Amniotic epithelial cell (primary cell): ENCODE measurements at regions not wholly inside any gene's neighbourhood (a gene's known extent, or its start where the extent isn't known, plus 50 kb on each side); places are given as distances from the start of the nearest gene placed in this dataset.

Experiments
- DNase-seq: peaks from one replicate; pipeline ENCODE4 v3.0.0-alpha.2; 2010; ENCODE audit warnings: low read depth

GRCh38 chr19:31501427-31502195 is 152.4 kb upstream of the TSHZ3 start:
- no peak for DNase-seq

GRCh38 chr19:31502536-31503170 is 153.4 kb upstream of the TSHZ3 start:
- DNase-seq, result no peak

GRCh38 chr19:31503211-31503610 is 154.0 kb upstream of the TSHZ3 start:
- no peak for DNase-seq

- DNase-seq, result no peak
These were observed 155.0 kb upstream of the TSHZ3 start for GRCh38 chr19:31504221-31504620.

- no peak for DNase-seq
These were observed 156.3 kb upstream of the TSHZ3 start for GRCh38 chr19:31505596-31505910.

GRCh38 chr19:31506102-31506501 is 156.9 kb upstream of the TSHZ3 start:
- no peak for DNase-seq

GRCh38 chr19:31510635-31511034 is 161.4 kb upstream of the TSHZ3 start:
- no peak for DNase-seq

GRCh38 chr19:31511098-31511497 is 161.9 kb upstream of the TSHZ3 start:
- DNase-seq, result no peak

- no peak for DNase-seq
These were observed 162.5 kb upstream of the TSHZ3 start for GRCh38 chr19:31511696-31512095.

GRCh38 chr19:31512181-31512970 is 163.1 kb upstream of the TSHZ3 start:
- no peak for DNase-seq

- DNase-seq, result no peak
These were observed 164.6 kb upstream of the TSHZ3 start for GRCh38 chr19:31513841-31514240.

GRCh38 chr19:31515931-31516330 is 166.7 kb upstream of the TSHZ3 start:
- DNase-seq, result no peak

GRCh38 chr19:31516756-31517155 is 167.5 kb upstream of the TSHZ3 start:
- no peak for DNase-seq

GRCh38 chr19:31517224-31518180 is 168.3 kb upstream of the TSHZ3 start:
- no peak for DNase-seq

- no peak for DNase-seq
These were observed 169.2 kb upstream of the TSHZ3 start for GRCh38 chr19:31518216-31519020.

- no peak for DNase-seq
These were observed 170.0 kb upstream of the TSHZ3 start for GRCh38 chr19:31519256-31519655.

GRCh38 chr19:31519908-31520307 is 170.7 kb upstream of the TSHZ3 start:
- DNase-seq, result no peak

GRCh38 chr19:31520633-31521032 is 171.4 kb upstream of the TSHZ3 start:
- DNase-seq, result no peak

- no peak for DNase-seq
These were observed 176.4 kb upstream of the TSHZ3 start for GRCh38 chr19:31525610-31526147.

- no peak for DNase-seq
These were observed 178.2 kb upstream of the TSHZ3 start for GRCh38 chr19:31527443-31527842.

GRCh38 chr19:31528261-31528660 is 179.0 kb upstream of the TSHZ3 start:
- DNase-seq, result no peak
